MCF 10A (cell line): ENCODE measurements at regions not wholly inside any gene's neighbourhood (a gene's known extent, or its start where the extent isn't known, plus 50 kb on each side); places are given as distances from the start of the nearest gene placed in this dataset.

Experiments
- BruUV-seq: library from RNA; stranded (reverse); fragments of 400-500 nt; replicated peaks from 2 replicates; lab custom pipeline; 2021; lab: Mats Ljungman, UMichigan
- CTCF ChIA-PET: fragments of 300-600 bp; sonication (Branson Sonifier 250); formaldehyde crosslinking; extraction: SDS; loops from one replicate; lab custom pipeline; 2021; ENCODE audit warnings: antibody characterized with exemption, inconsistent platforms; lab: Yijun Ruan, JAX
- POLR2A ChIA-PET: fragments of 300-600, 350-650 bp; sonication (Branson Sonifier 250); formaldehyde crosslinking; extraction: SDS; loops from one replicate; lab custom pipeline; 2020; ENCODE audit warnings: antibody characterized with exemption, inconsistent platforms; lab: Yijun Ruan, JAX
- DNase-seq: peaks from one replicate; pipeline ENCODE4 v3.0.0-alpha.2; 2018; ENCODE audit not compliant: unreplicated experiment
- H3K27ac Mint-ChIP-seq: one replicate; pipeline ENCODE4 v1.8.0; 2022; ENCODE audit warnings: mild to moderate bottlenecking, low read depth, mixed read lengths; ENCODE audit not compliant: unreplicated experiment
- H3K27me3 Mint-ChIP-seq: one replicate; pipeline ENCODE4 v1.8.0; 2022; ENCODE audit warnings: mixed read lengths; ENCODE audit not compliant: insufficient read depth, unreplicated experiment
- H3K36me3 Mint-ChIP-seq: one replicate; pipeline ENCODE4 v1.8.0; 2022; ENCODE audit warnings: mild to moderate bottlenecking, moderate library complexity, mixed read lengths; ENCODE audit not compliant: insufficient read depth, unreplicated experiment
- H3K4me1 Mint-ChIP-seq: one replicate; pipeline ENCODE4 v1.8.0; 2022; ENCODE audit warnings: mixed read lengths; ENCODE audit not compliant: insufficient read depth, unreplicated experiment
- H3K4me3 Mint-ChIP-seq: one replicate; pipeline ENCODE4 v1.8.0; 2022; ENCODE audit warnings: mild to moderate bottlenecking, moderate library complexity, mixed read lengths; ENCODE audit not compliant: unreplicated experiment
- H3K9me3 Mint-ChIP-seq: one replicate; pipeline ENCODE4 v1.8.0; 2022; ENCODE audit warnings: mixed read lengths; ENCODE audit not compliant: unreplicated experiment
- intact Hi-C: fragments of 100-400 bp; cut with micrococcal nuclease; formaldehyde crosslinking; loops from 2 replicates; pipeline ENCODE4 v1.14.1; 2022
- TF ChIP-seq, protein P1 (sequence below): fragments of 200-600 bp; IDR thresholded peaks from one replicate; pipeline ENCODE4 v1.8.0; 2022; ENCODE audit warnings: antibody characterized with exemption, mild to moderate bottlenecking; ENCODE audit not compliant: unreplicated experiment

DNA sequence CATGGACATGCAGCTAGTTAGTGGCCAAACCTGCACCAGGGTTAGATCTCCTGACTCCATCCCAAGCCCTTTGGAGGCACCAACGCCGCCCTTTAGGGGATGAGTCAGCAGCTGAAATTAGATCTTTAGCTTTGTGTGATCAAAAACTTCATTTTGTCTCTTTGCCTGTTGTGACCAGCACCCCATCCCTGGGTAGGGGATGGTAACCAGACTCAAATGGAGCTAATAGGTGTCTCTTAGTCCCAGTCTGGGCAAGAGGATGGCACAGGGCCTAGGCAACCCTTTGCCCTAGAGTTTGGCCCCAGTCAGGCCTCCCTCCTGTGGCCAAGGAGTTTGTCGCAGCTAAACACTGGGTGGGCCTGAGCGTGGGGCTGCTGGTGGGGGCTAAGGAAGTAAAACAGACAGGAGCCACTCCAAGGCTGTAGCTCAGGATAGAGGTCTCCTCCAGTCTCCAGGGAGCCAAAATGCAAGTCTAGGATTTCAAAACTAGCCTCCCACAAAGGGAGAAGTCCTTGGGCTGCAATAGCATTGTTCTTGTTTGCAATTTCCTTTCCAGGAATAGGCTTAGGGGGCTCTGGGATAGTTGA, 105.1 kb downstream of the CPN2 start:
- DNase-seq = no peak
- Mint-ChIP-seq H3K9me3 (no peaks in the 10 kb centered on the region), H3K27me3 (no peaks in the 10 kb centered on the region), H3K36me3 (peaks cover 4% of the 10 kb centered on the region), H3K4me3 (no peak overlapping the region), H3K4me1 (no peaks in the 10 kb centered on the region), H3K27ac (no peak overlapping the region)
- ChIA-PET POLR2A (no interaction called here), CTCF (interaction anchor here (0.9 kb wide), 1 partner anchor 78 kb away, joined by 4 read pairs; no protein-coding TSS in a partner anchor)
- TF ChIP-seq, protein P1, sequence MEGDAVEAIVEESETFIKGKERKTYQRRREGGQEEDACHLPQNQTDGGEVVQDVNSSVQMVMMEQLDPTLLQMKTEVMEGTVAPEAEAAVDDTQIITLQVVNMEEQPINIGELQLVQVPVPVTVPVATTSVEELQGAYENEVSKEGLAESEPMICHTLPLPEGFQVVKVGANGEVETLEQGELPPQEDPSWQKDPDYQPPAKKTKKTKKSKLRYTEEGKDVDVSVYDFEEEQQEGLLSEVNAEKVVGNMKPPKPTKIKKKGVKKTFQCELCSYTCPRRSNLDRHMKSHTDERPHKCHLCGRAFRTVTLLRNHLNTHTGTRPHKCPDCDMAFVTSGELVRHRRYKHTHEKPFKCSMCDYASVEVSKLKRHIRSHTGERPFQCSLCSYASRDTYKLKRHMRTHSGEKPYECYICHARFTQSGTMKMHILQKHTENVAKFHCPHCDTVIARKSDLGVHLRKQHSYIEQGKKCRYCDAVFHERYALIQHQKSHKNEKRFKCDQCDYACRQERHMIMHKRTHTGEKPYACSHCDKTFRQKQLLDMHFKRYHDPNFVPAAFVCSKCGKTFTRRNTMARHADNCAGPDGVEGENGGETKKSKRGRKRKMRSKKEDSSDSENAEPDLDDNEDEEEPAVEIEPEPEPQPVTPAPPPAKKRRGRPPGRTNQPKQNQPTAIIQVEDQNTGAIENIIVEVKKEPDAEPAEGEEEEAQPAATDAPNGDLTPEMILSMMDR = no peak
- no TSS peak for BruUV-seq
- intact Hi-C loops = no loop called here

DNA sequence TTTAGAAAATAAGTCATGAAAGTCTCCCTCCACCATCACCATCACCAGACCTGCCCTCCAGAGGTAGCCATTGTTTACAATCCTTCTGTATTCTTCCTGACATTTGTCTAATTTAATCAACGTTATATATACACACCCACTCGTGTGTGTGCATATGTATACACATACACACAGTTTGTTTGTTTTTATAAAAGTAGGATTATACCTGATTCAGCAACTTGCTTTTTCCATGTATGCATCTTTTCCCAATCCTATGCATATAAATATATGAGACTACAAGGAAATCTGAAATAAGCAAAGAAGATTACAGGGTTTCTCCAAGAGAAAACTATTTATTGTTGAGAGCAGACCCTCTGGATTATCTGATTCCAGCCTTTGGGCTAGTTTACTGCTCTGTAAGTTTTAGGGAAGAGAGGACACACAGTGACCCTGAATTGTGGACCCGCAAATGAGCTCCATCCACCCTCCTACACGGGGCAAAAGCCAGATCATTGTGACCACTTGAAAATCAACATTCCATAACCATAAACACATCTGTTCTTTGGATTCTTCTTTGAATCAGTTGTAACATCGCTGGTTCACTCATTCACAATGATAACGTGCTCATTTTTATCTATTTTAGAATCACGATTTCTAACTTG, 104.3 kb downstream of the CPN2 start:
- intact Hi-C loops = no loop called here
- Mint-ChIP-seq H3K9me3 (no peaks in the 10 kb centered on the region), H3K4me3 (no peak overlapping the region), H3K4me1 (no peaks in the 10 kb centered on the region), H3K27ac (no peak overlapping the region), H3K27me3 (peaks cover 5% of the 10 kb centered on the region), H3K36me3 (peaks cover 4% of the 10 kb centered on the region)
- ChIA-PET CTCF (no interaction called here), POLR2A (no interaction called here)
- TF ChIP-seq, protein P1 = no peak
- no TSS peak for BruUV-seq
- no peak for DNase-seq

DNA sequence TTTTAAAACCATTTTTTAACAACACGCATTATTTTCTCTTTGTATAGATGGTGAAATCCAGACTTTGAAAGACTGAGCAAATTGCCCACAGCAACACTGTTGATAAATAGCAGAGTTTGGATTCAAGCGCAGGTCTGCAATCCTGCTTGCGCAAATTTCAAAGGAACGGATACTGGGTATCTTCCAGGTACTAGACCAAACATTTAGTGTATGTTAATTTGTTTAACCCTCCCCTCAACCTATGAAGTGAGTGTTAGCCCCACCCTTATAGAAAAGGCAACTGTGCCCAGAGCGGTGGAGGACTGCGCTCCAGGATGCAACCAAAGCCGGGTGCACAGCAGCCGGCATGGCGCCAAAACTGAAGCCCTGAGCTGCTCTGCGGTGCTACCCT, 103.8 kb downstream of the CPN2 start:
- TF ChIP-seq, protein P1 = no peak
- H3K27me3 Mint-ChIP-seq = peaks cover 10% of the 10 kb centered on the region
- DNase-seq = no peak
- H3K9me3 Mint-ChIP-seq = no peaks in the 10 kb centered on the region
- intact Hi-C loops = no loop called here
- H3K4me3 Mint-ChIP-seq = no peak overlapping the region
- ChIA-PET POLR2A (no interaction called here), CTCF (no interaction called here)
- no peaks in the 10 kb centered on the region for H3K4me1 Mint-ChIP-seq
- H3K27ac Mint-ChIP-seq = no peak overlapping the region
- BruUV-seq = no TSS peak
- H3K36me3 Mint-ChIP-seq = peaks cover 4% of the 10 kb centered on the region

- no TSS peak for BruUV-seq
- CTCF ChIA-PET = interaction anchor here (1.1 kb wide), 1 partner anchor 12 kb away, joined by 3 read pairs; no protein-coding TSS in a partner anchor
- Mint-ChIP-seq H3K4me3 (no peak overlapping the region), H3K27me3 (peaks cover 21% of the 10 kb centered on the region), H3K9me3 (no peaks in the 10 kb centered on the region), H3K4me1 (no peaks in the 10 kb centered on the region), H3K27ac (no peak overlapping the region), H3K36me3 (peaks cover 4% of the 10 kb centered on the region)
- POLR2A ChIA-PET = interaction anchor here (1.0 kb wide), 1 partner anchor 13 kb away, joined by 3 read pairs; no protein-coding TSS in a partner anchor
- no peak for DNase-seq
- TF ChIP-seq, protein P1 = no peak
- intact Hi-C loops = no loop called here
Observed at GRCh38 chr3:194249323-194250097, 101.6 kb downstream of the CPN2 start.
